ENCODE measurements at regions not wholly inside any gene's neighbourhood (a gene's known extent, or its start where the extent isn't known, plus 50 kb on each side); places are given as distances from the start of the nearest gene placed in this dataset.

GRCh38 chr15:97525809-97526208 is 434.7 kb upstream of the ARRDC4 start:
- H3K9me3 ChIP-seq = no peaks in the 10 kb centered on the region
- H3K4me1 ChIP-seq = peaks cover 0 to 7% of the 10 kb centered on the region in 2 donors
- no peak overlapping the region for H3K27ac ChIP-seq
- H3K36me3 ChIP-seq = no peaks in the 10 kb centered on the region
- no peaks in the 10 kb centered on the region for H3K27me3 ChIP-seq
- DNase-seq (ENCODE audit: low spot score) = no peak
- H3K4me3 ChIP-seq = no peak overlapping the region
- TF ChIP-seq CTCF (IDR thresholded peaks at IDR 0.05) = no peak

GRCh38 chr15:97528238-97528637 is 432.3 kb upstream of the ARRDC4 start:
- Histone ChIP-seq H3K36me3 (no peaks in the 10 kb centered on the region), H3K27me3 (no peaks in the 10 kb centered on the region), H3K27ac (no peak overlapping the region), H3K4me1 (no peaks in the 10 kb centered on the region), H3K4me3 (no peak overlapping the region), H3K9me3 (no peaks in the 10 kb centered on the region)
- TF ChIP-seq CTCF (IDR thresholded peaks at IDR 0.05) = no peak
- DNase-seq (ENCODE audit: low spot score) = no peak

- peaks cover 0 to 27% of the 10 kb centered on the region in 2 donors for H3K9me3 ChIP-seq
- H3K27me3 ChIP-seq = no peaks in the 10 kb centered on the region
- no peak for TF ChIP-seq CTCF (IDR thresholded peaks at IDR 0.05)
Measured at GRCh38 chr15:97545799-97546198, 414.7 kb upstream of the ARRDC4 start.

GRCh38 chr15:97547381-97547780 is 413.1 kb upstream of the ARRDC4 start:
- no peak overlapping the region for H3K4me3 ChIP-seq
- TF ChIP-seq CTCF (IDR thresholded peaks at IDR 0.05) = no peak
- H3K27me3 ChIP-seq = no peaks in the 10 kb centered on the region
- H3K27ac ChIP-seq = no peak overlapping the region
- no peaks in the 10 kb centered on the region for H3K4me1 ChIP-seq
- no peak for DNase-seq (ENCODE audit: low spot score)
- H3K9me3 ChIP-seq = peaks cover 0 to 27% of the 10 kb centered on the region in 2 donors
- no peaks in the 10 kb centered on the region for H3K36me3 ChIP-seq

More at GRCh38 chr15:97545799-97546198, 414.7 kb upstream of the ARRDC4 start:
- H3K36me3 ChIP-seq = no peaks in the 10 kb centered on the region
- no peak overlapping the region for H3K4me3 ChIP-seq
- no peak overlapping the region for H3K27ac ChIP-seq
- no peaks in the 10 kb centered on the region for H3K4me1 ChIP-seq
- DNase-seq (ENCODE audit: low spot score) = no peak

- H3K4me3 ChIP-seq = no peak overlapping the region
- DNase-seq (ENCODE audit: low spot score) = no peak
- no peaks in the 10 kb centered on the region for H3K9me3 ChIP-seq
- no peak for TF ChIP-seq CTCF (IDR thresholded peaks at IDR 0.05)
- no peaks in the 10 kb centered on the region for H3K4me1 ChIP-seq
- no peak overlapping the region for H3K27ac ChIP-seq
- no peaks in the 10 kb centered on the region for H3K36me3 ChIP-seq
- H3K27me3 ChIP-seq = no peaks in the 10 kb centered on the region
Measured at GRCh38 chr15:97561529-97561928, 399.0 kb upstream of the ARRDC4 start.

GRCh38 chr15:97563516-97563915 is 397.0 kb upstream of the ARRDC4 start:
- no peak overlapping the region for H3K27ac ChIP-seq
- H3K4me1 ChIP-seq = no peaks in the 10 kb centered on the region
- DNase-seq (ENCODE audit: low spot score) = no peak
- TF ChIP-seq CTCF (IDR thresholded peaks at IDR 0.05) = no peak
- H3K9me3 ChIP-seq = no peaks in the 10 kb centered on the region
- H3K36me3 ChIP-seq = no peaks in the 10 kb centered on the region
- H3K4me3 ChIP-seq = no peak overlapping the region
- no peaks in the 10 kb centered on the region for H3K27me3 ChIP-seq
